Peyer's patch (tissue), 4 donors: ENCODE measurements at regions not wholly inside any gene's neighbourhood (a gene's known extent, or its start where the extent isn't known, plus 50 kb on each side); places are given as distances from the start of the nearest gene placed in this dataset.

Experiments
- CTCF ChIP-seq, 6 experiments: fragments of 450-650 bp in 4 of 6; fragments of 200-600 bp in 2 of 6; sonication (generic) in 1 of 6; IDR thresholded peaks; one replicate each; pipeline ENCODE4 v1.5.1; 2017 to 2019; ENCODE audit warnings: antibody characterized with exemption in 6 of 6, mild to moderate bottlenecking in 3 of 6, moderate library complexity in 1 of 6
- POLR2A ChIP-seq, 2 donors: fragments of 450-650 bp; IDR thresholded peaks; one replicate each; pipeline ENCODE4 v1.5.1; 2017; ENCODE audit warnings: antibody characterized with exemption in 2 of 2, mild to moderate bottlenecking in 2 of 2, moderate library complexity in 2 of 2

GRCh38 chr1:208544053-208544452 lies 299.9 kb upstream of the PLXNA2 start:
- TF ChIP-seq POLR2A (IDR thresholded peaks at IDR 0.05) (no peak), CTCF (IDR thresholded peaks at IDR 0.05) (no peak)
